ENCODE measurements at regions not wholly inside any gene's neighbourhood (a gene's known extent, or its start where the extent isn't known, plus 50 kb on each side); places are given as distances from the start of the nearest gene placed in this dataset.
"Not testable (repeated sequence)": the region's sequence is repeated elsewhere in the genome, so short reads cannot be mapped to it uniquely, and the experiment has no call there.

GRCh38 chr5:85428426-85428934, 1043.8 kb upstream of the EDIL3 start:
- no peak for DNase-seq

DNA sequence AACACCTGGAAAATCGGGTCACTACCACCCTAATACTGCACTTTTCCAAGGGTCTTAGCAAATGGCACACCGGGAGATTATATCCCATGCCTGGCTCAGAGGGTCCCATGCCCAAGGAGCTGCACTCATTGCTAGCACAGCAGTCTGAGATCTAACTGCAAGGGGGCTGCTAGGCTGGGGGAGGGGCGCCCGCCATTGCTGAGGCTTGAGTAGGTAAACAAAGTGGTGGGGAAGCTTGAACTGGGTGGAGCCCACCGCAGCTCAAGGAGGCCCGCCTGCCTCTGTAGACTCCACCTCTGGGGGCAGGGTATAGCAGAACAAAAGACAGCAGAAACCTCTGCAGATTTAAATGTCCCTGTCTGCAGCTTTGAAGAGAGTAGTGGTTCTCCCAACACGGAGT, 1047.0 kb upstream of the EDIL3 start:
- DNase-seq, result not testable (repeated sequence)

- no peak for DNase-seq
These were observed 1056.5 kb upstream of the EDIL3 start for GRCh38 chr5:85441156-85441555.

DNA sequence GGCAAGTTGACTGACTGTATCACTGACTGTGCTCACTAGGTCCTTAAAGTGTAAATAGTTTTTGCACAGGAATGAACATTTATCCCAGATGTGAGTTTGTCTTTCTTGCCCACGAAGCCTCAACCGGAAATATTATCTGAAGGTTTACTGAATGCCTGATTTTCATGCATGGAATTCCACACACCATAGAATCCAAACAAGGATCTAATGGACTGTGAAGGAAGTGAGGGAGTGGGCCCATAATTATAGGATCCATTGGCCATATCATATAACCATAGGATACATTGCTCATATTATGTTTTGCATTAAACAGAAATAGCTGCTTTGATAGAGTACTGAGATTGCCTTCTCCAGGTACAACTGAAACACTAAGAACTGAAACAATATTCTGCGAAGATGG, 1057.2 kb upstream of the EDIL3 start:
- DNase-seq, result no peak

GRCh38 chr5:85452322-85453025, 1067.8 kb upstream of the EDIL3 start:
- DNase-seq, result no peak

DNA sequence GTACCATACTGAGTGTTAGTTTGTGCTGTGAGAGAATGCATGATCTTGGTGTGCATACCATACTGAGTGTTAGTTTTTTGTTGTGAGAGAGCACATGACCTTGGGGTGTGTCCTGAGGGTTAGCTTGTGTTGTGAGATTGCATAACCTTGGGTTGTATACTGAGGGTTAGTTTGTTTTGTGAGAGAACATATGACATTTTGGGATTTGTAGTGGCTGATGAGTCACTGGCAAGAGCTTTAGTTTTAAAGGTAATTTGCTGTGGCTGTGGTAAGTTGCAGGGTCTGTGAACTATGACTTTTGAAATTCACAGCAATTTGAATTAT, 1068.3 kb upstream of the EDIL3 start:
- DNase-seq, result peak; percentile 21

DNA sequence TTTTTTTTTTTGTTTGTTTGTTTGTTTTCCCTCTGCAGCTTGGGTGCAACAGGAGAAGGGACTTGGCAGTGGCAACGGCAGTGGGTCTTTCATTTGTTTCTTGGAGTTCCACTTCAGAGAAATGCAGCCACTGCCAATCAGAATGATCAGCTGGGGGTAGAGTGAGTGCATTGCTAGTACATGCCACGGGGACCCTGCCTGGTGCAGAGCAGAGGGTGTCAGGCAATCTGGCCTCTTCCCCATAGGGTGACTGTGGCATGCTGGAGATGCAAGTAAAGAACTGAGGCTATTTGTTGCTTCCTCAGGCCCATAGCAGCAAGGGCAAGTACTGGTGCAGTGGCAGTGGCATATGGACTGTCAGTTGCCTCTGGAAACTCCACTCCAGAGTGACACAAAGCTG, 1073.6 kb upstream of the EDIL3 start:
- DNase-seq, result no peak

- no peak for DNase-seq
These were observed 1078.3 kb upstream of the EDIL3 start for GRCh38 chr5:85462957-85463356.

DNA sequence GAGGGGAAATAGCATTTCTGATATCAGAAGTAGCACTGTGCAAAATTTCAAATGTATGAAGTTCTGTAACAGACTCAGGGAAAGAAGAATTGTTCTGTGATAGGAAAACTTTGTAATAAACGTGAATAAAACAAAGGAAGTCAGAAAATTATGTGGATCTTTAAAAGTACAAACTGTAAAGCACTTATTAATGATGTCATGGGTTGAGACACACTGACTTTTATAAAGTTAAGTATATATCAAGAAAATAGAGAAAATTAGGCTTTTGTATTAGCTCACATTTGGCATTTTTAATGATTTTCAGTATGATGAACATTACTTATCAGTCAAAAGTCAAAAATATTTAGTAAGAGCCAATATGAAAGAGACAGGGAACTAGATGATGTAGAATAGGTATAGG, 1081.7 kb upstream of the EDIL3 start:
- DNase-seq, result no peak

- no peak for DNase-seq
These were observed 1088.1 kb upstream of the EDIL3 start for GRCh38 chr5:85472749-85473148.

- not testable (repeated sequence) for DNase-seq
These were observed 1090.5 kb upstream of the EDIL3 start for GRCh38 chr5:85475151-85475550.

DNA sequence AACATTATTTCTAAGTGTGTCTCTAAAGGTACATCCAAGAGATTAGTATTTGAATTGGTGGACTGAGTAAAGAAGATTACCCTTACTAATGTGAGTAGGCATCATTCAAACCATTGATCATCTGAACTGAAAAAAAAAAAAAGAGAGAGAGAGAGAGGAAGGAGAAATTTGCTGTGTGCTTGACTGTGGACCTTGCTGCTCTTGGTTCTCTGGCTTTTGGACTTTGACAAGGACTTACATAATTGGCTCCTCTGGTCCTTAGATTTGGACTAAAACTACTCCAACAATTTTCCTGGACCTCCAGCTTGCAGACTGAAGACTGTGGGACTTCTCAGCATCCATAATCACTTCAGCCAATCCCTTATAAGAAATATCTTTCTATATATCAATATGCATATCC, 1091.9 kb upstream of the EDIL3 start:
- DNase-seq, result no peak

- no peak for DNase-seq
These were observed 1095.2 kb upstream of the EDIL3 start for GRCh38 chr5:85479849-85480248.

DNA sequence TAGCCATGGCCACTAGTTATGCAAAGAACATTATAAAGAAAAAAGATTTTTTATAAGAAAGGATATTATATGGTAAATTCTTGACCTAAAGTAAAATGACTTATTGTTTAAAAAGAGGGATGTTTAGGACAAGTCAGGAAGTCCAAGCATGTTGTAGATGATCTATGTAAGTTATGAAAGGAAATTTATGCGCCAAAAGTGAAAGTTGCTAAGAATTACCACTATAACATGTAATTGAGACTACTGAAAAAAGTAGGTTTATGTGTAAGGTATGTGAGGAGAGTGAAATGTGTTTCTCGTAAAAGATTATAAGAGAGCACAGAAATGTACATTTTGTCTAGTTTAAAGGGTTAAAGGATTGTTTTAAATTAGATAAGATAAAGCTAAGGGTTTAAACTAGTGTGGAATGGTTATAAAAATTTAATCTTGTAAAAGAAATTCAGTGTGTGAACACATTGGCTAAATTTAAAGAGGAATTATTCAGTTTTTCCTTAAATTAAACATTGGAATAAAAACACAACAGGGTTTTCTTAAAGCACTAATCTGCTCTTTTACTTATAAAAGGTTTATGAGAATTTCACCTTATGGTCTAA, 1100.4 kb upstream of the EDIL3 start:
- DNase-seq, result no peak

- no peak for DNase-seq
These were observed 1103.6 kb upstream of the EDIL3 start for GRCh38 chr5:85488295-85488694.

GRCh38 chr5:85500869-85501268, 1116.2 kb upstream of the EDIL3 start:
- peak; percentile 40 for DNase-seq

DNA sequence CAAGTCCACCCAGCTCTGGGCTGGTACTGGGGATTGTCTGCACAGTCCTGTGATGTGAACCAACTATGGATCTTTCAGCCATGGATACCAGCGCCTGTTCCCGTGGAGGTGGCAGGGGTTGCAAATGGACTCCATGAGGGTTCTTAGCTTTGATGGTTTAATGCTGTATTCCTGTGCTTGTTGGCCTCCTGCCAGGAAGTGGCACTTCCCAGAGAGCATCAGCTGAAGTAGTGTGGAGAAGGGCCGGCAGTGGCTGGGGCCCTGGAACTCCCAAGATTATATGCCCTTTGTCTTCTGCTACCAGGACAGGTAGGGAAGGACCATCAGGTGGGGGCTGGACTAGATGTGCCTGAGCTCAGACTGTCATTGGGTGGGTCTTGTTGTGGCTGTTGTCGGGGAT, 1104.8 kb upstream of the COX7C start:
- DNase-seq, result no peak

DNA sequence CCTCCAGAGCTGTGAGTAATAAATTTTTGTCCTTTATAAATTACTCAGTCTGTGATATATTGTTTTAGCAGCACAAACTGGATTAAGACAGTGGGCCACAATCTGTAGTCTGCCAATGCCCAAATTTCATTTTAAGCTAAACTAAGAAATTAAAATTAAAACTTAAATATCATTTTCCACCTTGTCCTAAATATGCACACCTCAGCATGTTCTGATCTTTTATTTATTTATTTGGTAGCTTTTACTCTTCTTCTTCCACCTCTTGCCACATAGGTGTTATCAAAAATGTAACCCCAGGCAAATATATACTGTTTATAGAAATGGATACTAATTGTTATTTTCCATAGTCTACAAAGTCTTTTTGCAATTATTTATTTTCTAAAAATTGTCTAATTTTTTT, 1102.2 kb upstream of the COX7C start:
- DNase-seq, result no peak

- DNase-seq, result no peak
These were observed 1100.4 kb upstream of the COX7C start for GRCh38 chr5:85517386-85517785.

DNA sequence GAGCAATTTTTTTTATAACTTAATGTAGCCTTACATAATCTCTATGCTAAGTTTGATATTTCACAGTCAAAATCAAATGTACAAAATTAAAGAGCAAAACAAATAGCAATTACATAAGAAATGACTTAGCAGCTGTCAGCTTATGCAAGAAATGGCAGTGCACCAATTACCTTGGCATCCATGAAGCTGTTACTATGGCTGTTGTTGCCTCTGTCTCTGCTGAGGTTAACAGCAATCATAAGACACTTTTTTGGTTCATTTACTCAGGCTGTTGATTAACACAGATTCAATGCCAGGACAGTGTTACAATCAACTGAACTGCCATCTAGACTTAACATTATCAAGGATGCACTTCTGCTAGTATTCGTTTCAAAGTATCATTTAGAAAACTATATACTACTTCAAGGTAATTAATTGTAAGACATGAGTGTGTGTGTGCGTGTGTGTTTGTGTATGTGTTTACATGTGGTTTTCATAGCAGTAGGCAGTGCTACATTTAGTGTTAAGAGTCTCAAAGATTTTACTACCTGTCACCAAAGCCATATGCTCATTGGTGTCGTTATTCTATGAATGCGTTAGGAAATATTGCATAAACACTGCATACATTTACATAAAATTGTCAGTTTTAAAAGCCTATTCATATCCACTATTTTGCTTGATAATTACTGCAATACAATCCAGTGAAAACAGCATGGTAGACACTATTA, 1084.2 kb upstream of the COX7C start:
- DNase-seq, result no peak

DNA sequence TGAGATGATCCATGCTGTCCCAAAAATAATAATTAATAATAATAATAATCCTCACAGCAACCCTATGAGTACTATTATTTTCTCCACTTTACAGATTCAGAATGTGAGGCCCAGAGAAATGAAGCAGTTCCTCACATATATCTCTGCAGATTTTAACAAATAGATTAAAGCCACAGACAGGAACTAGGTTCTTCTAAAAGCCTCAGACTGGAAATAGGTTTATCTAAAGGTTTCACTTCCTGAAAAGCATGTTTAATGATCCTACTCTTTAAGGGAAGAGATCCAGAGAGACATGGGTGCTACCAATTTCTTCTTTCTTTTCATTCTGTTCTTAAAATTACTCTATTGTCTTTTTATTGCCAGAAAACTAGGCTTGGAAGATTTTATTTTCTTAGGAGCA, 1079.4 kb upstream of the COX7C start:
- peak; percentile 88 for DNase-seq

DNA sequence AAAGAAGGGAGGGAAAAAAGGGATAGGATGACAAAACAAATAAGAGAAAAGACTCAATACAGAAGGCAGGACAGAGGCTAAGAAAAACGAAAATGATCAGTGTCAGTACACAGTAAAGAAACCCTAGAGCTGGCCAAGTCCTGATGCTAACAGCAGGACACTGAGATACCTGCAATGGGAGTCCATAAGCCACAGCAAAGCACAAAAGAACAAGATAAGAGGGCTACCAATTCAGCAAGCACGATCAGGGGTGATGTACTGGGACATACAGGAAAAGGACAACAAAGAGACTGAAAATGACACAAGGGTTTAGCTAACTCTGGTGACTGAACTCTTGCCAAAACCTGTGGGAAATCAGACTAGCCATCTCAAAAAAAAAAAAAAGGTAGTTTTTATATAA, 1072.6 kb upstream of the COX7C start:
- no peak for DNase-seq

GRCh38 chr5:85549229-85549628, 1068.5 kb upstream of the COX7C start:
- DNase-seq, result no peak

DNA sequence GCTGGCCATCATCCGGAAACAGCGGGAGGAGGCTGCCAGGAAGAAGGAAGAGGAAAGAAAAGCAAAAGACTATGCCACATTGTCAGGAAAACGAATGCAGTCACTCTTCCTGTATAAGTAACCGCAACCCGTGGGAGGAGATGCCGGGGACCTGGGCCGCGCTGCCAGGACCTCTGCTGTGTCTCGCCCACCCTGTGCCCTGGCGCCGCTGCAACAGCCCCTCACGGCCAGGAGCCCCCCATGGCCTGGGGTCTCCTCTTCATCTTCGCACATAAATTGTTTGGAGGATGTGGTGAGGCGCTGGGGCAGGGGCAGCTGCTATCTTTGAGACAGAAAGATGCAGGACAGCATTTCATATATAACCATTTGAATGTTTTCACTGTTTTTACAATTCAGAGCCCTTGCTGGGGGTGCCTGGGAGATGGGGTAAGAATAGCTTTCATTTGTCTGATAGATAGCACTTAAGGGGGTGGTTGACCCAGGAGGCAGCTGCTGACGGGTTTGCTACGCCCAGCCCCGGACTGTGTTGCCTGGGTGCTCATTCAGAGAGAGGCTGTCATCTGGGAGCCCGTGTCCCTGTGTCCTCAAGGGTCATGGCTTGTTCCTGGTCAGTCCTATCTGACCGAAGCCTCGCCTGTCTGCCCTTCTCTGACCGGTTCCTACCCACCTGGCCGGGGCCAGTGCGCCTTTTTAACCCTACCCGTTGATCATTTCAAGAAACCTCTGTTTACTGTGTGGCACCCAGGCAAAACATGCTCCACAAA, 1067.7 kb upstream of the COX7C start:
- no peak for DNase-seq
